Psoas muscle (tissue), 7 donors: ENCODE measurements at regions not wholly inside any gene's neighbourhood (a gene's known extent, or its start where the extent isn't known, plus 50 kb on each side); places are given as distances from the start of the nearest gene placed in this dataset.

Experiments used
- ATAC-seq, 4 donors: fragments of 200-7000 bp; cut with Tn5 transposase; one replicate each; pipeline ENCODE4 v1.9.1; 2020; ENCODE audit warnings: moderate library complexity in 3 of 4, mild to moderate bottlenecking in 2 of 4
- DNase-seq, 2 donors: peaks; one replicate each; pipeline ENCODE4 v3.0.0-alpha.2; 2020
- H3K27ac ChIP-seq: fragments of 200-600 bp; one replicate; pipeline ENCODE4 v1.8.0; 2022
- H3K27me3 ChIP-seq, 3 donors: fragments of 200-600 bp in 1 of 3; one replicate each; pipeline versions ENCODE4 v1.6.1 to v1.8.0; 2013 to 2022; ENCODE audit warnings: low read length in 2 of 3, mild to moderate bottlenecking in 2 of 3, moderate library complexity in 1 of 3; ENCODE audit not compliant: insufficient read depth in 3 of 3
- H3K36me3 ChIP-seq, 2 donors: fragments of 200-600 bp in 1 of 2; one replicate each; pipeline versions ENCODE4 v1.6.1 to v1.8.0; 2013 to 2022; ENCODE audit warnings: low read depth in 1 of 2, mild to moderate bottlenecking in 1 of 2, moderate library complexity in 1 of 2; ENCODE audit not compliant: insufficient read depth in 1 of 2
- H3K4me1 ChIP-seq: fragments of 200-600 bp; one replicate; pipeline ENCODE4 v1.8.0; 2022
- H3K4me3 ChIP-seq: fragments of 200-600 bp; one replicate; pipeline ENCODE4 v1.8.0; 2022; ENCODE audit warnings: mild to moderate bottlenecking
- H3K9me3 ChIP-seq: fragments of 200-600 bp; one replicate; pipeline ENCODE4 v1.8.0; 2022
- CTCF ChIP-seq: fragments of 200-600 bp; IDR thresholded peaks from one replicate; pipeline ENCODE4 v1.8.0; 2022; ENCODE audit warnings: antibody characterized with exemption
- WGBS, 3 donors: extraction: QIAGEN DNeasy Blood & Tissue Kit; methylation state at CpG; one replicate each; pipeline versions ENCODE4 v1.1.6 to v1.1.7; 2013; 5-methylcytosine and 5-hydroxymethylcytosine counted together
- intact Hi-C, 2 donors: fragments of 100-400 bp; cut with DNase I; formaldehyde crosslinking; loops; one replicate each; pipeline versions ENCODE4 v1.11.0 to v1.14.2; 2022
- donor health status: healthy with polysubstance abuse.
- donor health status: DM: no; HTN: no; CAD: no; lungs with moderate emphysema.
- donor health status: Bipolar disorder and iron deficiency.
- donor health status: healthy.
- donor health status: DM: yes; HTN: yes; CAD: no.
- donor health status: DM: no; HTN: no; CAD: no.
- donor health status: DM: yes; HTN: yes; CAD: no.

GRCh38 chr14:22449600-22449905 is 139.5 kb downstream of the DAD1 start:
- H3K27me3 ChIP-seq, result no peaks in the 10 kb centered on the region
- intact Hi-C loops, result no loop called here
- no peak overlapping the region for H3K27ac ChIP-seq
- no peak overlapping the region for H3K4me3 ChIP-seq
- H3K4me1 ChIP-seq, result no peaks in the 10 kb centered on the region
- no peaks in the 10 kb centered on the region for H3K36me3 ChIP-seq
- no peak for DNase-seq
- no peak for ATAC-seq
- 79 to 84% (median 82%) methylated on average over 2 of the region's 2 CpGs for WGBS, 3 donors
- H3K9me3 ChIP-seq, result no peaks in the 10 kb centered on the region
- no peak for TF ChIP-seq CTCF

GRCh38 chr14:22448905-22449599 is 140.0 kb downstream of the DAD1 start:
- peak in 2 of 4 donors; percentile 34 to 65 for ATAC-seq
- WGBS, 3 donors, result 58 to 69% (median 68%) methylated on average over 4 of the region's 4 CpGs
- intact Hi-C loops, result no loop called here
- Histone ChIP-seq H3K27me3 (no peaks in the 10 kb centered on the region), H3K27ac (no peak overlapping the region), H3K4me1 (no peaks in the 10 kb centered on the region), H3K4me3 (no peak overlapping the region), H3K9me3 (no peaks in the 10 kb centered on the region), H3K36me3 (no peaks in the 10 kb centered on the region)
- TF ChIP-seq CTCF, result no peak
- DNase-seq, result peak; percentile 21 to 61

- Histone ChIP-seq H3K9me3 (no peaks in the 10 kb centered on the region), H3K36me3 (no peaks in the 10 kb centered on the region), H3K4me3 (no peak overlapping the region), H3K27ac (no peak overlapping the region), H3K27me3 (no peaks in the 10 kb centered on the region), H3K4me1 (no peaks in the 10 kb centered on the region)
- intact Hi-C loops, result no loop called here
- ATAC-seq (no peak), DNase-seq (no peak)
- no peak for TF ChIP-seq CTCF
- 76 to 84% (median 82%) methylated on average over 10 of the region's 10 CpGs for WGBS, 3 donors
Measured at GRCh38 chr14:22448035-22448904, 140.8 kb downstream of the DAD1 start.

GRCh38 chr14:22438742-22439141 is 150.3 kb downstream of the DAD1 start:
- DNase-seq, result no peak
- WGBS, 3 donors, result 92 to 96% (median 95%) methylated on average over 3 of the region's 3 CpGs
- no peaks in the 10 kb centered on the region for H3K4me1 ChIP-seq
- no peaks in the 10 kb centered on the region for H3K36me3 ChIP-seq
- intact Hi-C loops, result no loop called here
- H3K27ac ChIP-seq, result no peak overlapping the region
- TF ChIP-seq CTCF, result no peak
- no peak overlapping the region for H3K4me3 ChIP-seq
- no peaks in the 10 kb centered on the region for H3K27me3 ChIP-seq
- no peaks in the 10 kb centered on the region for H3K9me3 ChIP-seq
- no peak for ATAC-seq
